ENCODE measurements at regions not wholly inside any gene's neighbourhood (a gene's known extent, or its start where the extent isn't known, plus 50 kb on each side); places are given as distances from the start of the nearest gene placed in this dataset.

DNA sequence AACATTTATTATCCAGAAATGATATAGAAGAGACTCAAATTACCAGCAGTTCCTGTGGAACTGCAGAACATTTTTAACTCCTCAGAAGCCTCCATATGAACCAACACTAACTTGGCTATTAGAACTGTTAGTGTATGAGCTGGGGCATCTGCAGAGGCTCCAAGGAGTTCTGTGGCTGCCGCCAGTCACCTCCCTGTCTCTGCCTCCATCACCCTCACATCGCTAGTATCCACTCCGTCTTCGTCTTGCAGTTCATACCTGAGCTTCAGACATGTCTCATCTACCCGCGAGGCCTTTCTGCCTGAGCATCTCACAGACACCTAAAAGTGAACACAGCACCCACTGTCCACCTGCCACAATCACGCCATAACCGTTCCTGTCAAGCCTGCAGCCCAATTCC lies 89.5 kb upstream of the CST7 start:
- Histone ChIP-seq H3K36me3 (replicated peaks in 1 of 2; ENCODE audit: control insufficient read depth in 1 of 2, insufficient read depth in 2 of 2, low read length in 2 of 2) (no peaks in the 10 kb centered on the region), H3K79me2 (ENCODE audit: insufficient read depth, low read length) (no peaks in the 10 kb centered on the region), H3K27me3 (ENCODE audit: control insufficient read depth in 2 of 2, insufficient read depth in 2 of 2, low read length in 2 of 2) (no peaks in the 10 kb centered on the region), H3K4me1 (ENCODE audit: control insufficient read depth in 1 of 2, insufficient read depth in 2 of 2, low read length in 2 of 2) (no peaks in the 10 kb centered on the region), H3K4me2 (replicated peaks; ENCODE audit: extremely low read depth, low read length, poor library complexity, severe bottlenecking) (no peak overlapping the region), H3K4me3 (replicated peaks in 1 of 3; ENCODE audit: low read depth in 2 of 3, low read length in 3 of 3) (no peak overlapping the region), H3K27ac (ENCODE audit: low read depth in 1 of 2, low read length in 2 of 2) (no peak overlapping the region), H4K20me1 (ENCODE audit: insufficient read depth, low read length) (no peaks in the 10 kb centered on the region), H3K9me3 (replicated peaks in 1 of 2; ENCODE audit: control insufficient read depth in 1 of 2, insufficient read depth in 1 of 2, low read length in 2 of 2) (peaks cover 38% of the 10 kb centered on the region in 2 donors), H2AFZ (ENCODE audit: insufficient read depth, low read depth, low read length, poor library complexity, severe bottlenecking) (no peak overlapping the region), H3K9ac (ENCODE audit: insufficient read depth, low read length, poor library complexity, severe bottlenecking) (no peak overlapping the region)
- TF ChIP-seq, protein P1, sequence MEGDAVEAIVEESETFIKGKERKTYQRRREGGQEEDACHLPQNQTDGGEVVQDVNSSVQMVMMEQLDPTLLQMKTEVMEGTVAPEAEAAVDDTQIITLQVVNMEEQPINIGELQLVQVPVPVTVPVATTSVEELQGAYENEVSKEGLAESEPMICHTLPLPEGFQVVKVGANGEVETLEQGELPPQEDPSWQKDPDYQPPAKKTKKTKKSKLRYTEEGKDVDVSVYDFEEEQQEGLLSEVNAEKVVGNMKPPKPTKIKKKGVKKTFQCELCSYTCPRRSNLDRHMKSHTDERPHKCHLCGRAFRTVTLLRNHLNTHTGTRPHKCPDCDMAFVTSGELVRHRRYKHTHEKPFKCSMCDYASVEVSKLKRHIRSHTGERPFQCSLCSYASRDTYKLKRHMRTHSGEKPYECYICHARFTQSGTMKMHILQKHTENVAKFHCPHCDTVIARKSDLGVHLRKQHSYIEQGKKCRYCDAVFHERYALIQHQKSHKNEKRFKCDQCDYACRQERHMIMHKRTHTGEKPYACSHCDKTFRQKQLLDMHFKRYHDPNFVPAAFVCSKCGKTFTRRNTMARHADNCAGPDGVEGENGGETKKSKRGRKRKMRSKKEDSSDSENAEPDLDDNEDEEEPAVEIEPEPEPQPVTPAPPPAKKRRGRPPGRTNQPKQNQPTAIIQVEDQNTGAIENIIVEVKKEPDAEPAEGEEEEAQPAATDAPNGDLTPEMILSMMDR (IDR thresholded peaks at IDR 0.05): no peak
- Mint-ChIP-seq H3K9me3 (peaks cover 24 to 41% (median 34%) of the 10 kb centered on the region in 7 donors), H3K4me1 (no peaks in the 10 kb centered on the region), H3K36me3 (no peaks in the 10 kb centered on the region), H3K4me3 (no peak overlapping the region), H3K27me3 (ENCODE audit: low read depth in 3 of 3) (no peaks in the 10 kb centered on the region), H3K27ac (peak overlapping the region in 1 of 7 donors; percentile 2)
- DNase-seq: no peak
- 98% methylated on average over 8 of the region's 8 CpGs for WGBS (ENCODE audit: insufficient coverage)
- intact Hi-C loops (cut with micrococcal nuclease): no loop called here

DNA sequence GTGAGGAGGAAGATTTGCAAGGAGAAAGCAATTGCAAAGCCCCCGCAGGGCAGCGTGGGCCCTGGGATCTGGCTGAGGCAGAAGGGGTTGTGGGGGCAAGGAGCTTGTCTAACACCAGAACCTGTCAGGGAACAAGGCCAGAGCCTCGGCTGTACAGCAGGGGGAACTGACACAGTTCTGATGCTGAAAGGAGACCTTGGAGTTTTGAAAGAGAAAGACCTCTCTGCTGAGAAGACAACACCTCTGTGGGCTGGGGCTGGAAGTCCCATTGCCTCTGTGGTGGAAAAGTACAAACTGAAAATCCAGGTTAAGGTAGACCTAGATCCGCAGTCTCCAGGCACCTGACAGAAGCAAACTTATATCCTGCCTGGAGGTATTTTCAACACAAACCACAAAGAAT lies 86.9 kb upstream of the CST7 start:
- H3K9me3 Mint-ChIP-seq: peaks cover 33 to 50% (median 38%) of the 10 kb centered on the region in 7 donors
- Histone ChIP-seq H3K9me3 (replicated peaks in 1 of 2; ENCODE audit: control insufficient read depth in 1 of 2, insufficient read depth in 1 of 2, low read length in 2 of 2) (peaks cover 39 to 49% of the 10 kb centered on the region in 2 donors), H3K4me2 (replicated peaks; ENCODE audit: extremely low read depth, low read length, poor library complexity, severe bottlenecking) (no peak overlapping the region), H2AFZ (ENCODE audit: insufficient read depth, low read depth, low read length, poor library complexity, severe bottlenecking) (no peak overlapping the region), H3K27me3 (ENCODE audit: control insufficient read depth in 2 of 2, insufficient read depth in 2 of 2, low read length in 2 of 2) (no peaks in the 10 kb centered on the region), H3K9ac (ENCODE audit: insufficient read depth, low read length, poor library complexity, severe bottlenecking) (no peak overlapping the region), H3K4me1 (ENCODE audit: control insufficient read depth in 1 of 2, insufficient read depth in 2 of 2, low read length in 2 of 2) (no peaks in the 10 kb centered on the region), H3K4me3 (replicated peaks in 1 of 3; ENCODE audit: low read depth in 2 of 3, low read length in 3 of 3) (no peak overlapping the region), H3K27ac (ENCODE audit: low read depth in 1 of 2, low read length in 2 of 2) (no peak overlapping the region), H4K20me1 (ENCODE audit: insufficient read depth, low read length) (no peaks in the 10 kb centered on the region), H3K36me3 (replicated peaks in 1 of 2; ENCODE audit: control insufficient read depth in 1 of 2, insufficient read depth in 2 of 2, low read length in 2 of 2) (no peaks in the 10 kb centered on the region), H3K79me2 (ENCODE audit: insufficient read depth, low read length) (no peaks in the 10 kb centered on the region)
- H3K36me3 Mint-ChIP-seq: no peaks in the 10 kb centered on the region
- WGBS (ENCODE audit: insufficient coverage): 88% methylated on average over 4 of the region's 4 CpGs
- H3K4me1 Mint-ChIP-seq: no peaks in the 10 kb centered on the region
- no peak overlapping the region for H3K27ac Mint-ChIP-seq
- DNase-seq: no peak
- H3K4me3 Mint-ChIP-seq: no peak overlapping the region
- intact Hi-C loops (cut with micrococcal nuclease): no loop called here
- TF ChIP-seq, protein P1 (IDR thresholded peaks at IDR 0.05): no peak
- peaks cover 0 to 3% (median 0%) of the 10 kb centered on the region in 3 donors for H3K27me3 Mint-ChIP-seq (ENCODE audit: low read depth in 3 of 3)

Data from CD14-positive monocyte (primary cell).